NCI-H1436 (cell line): ENCODE measurements at regions not wholly inside any gene's neighbourhood (a gene's known extent, or its start where the extent isn't known, plus 50 kb on each side); places are given as distances from the start of the nearest gene placed in this dataset.

Experiments
- DNase-seq: peaks from one replicate; lab custom pipeline; 2025; lab: John Stamatoyannopoulos, UW

GRCh38 chr16:86747761-86748160 lies 169.4 kb downstream of the FOXL1 start:
- DNase-seq: no peak

- DNase-seq: no peak
These were observed 170.3 kb downstream of the FOXL1 start for GRCh38 chr16:86748652-86749051.

- no peak for DNase-seq
These were observed 173.0 kb downstream of the FOXL1 start for GRCh38 chr16:86751076-86752030.

- DNase-seq: no peak
These were observed 174.3 kb downstream of the FOXL1 start for GRCh38 chr16:86752582-86753175.

GRCh38 chr16:86753399-86753798 lies 175.1 kb downstream of the FOXL1 start:
- DNase-seq: no peak

GRCh38 chr16:86755571-86756006 lies 177.2 kb downstream of the FOXL1 start:
- DNase-seq: no peak

GRCh38 chr16:86756882-86757703 lies 178.7 kb downstream of the FOXL1 start:
- DNase-seq: no peak

GRCh38 chr16:86757704-86758040 lies 179.3 kb downstream of the FOXL1 start:
- DNase-seq: no peak

GRCh38 chr16:86758932-86759331 lies 180.6 kb downstream of the FOXL1 start:
- DNase-seq: no peak

- DNase-seq: no peak
These were observed 183.0 kb downstream of the FOXL1 start for GRCh38 chr16:86761111-86762031.

- DNase-seq: no peak
These were observed 183.7 kb downstream of the FOXL1 start for GRCh38 chr16:86762095-86762494.

GRCh38 chr16:86763819-86764218 lies 185.5 kb downstream of the FOXL1 start:
- no peak for DNase-seq

GRCh38 chr16:86764551-86764950 lies 186.2 kb downstream of the FOXL1 start:
- no peak for DNase-seq

- DNase-seq: no peak
These were observed 187.2 kb downstream of the FOXL1 start for GRCh38 chr16:86765389-86766026.

GRCh38 chr16:86766700-86767099 lies 188.4 kb downstream of the FOXL1 start:
- DNase-seq: no peak

GRCh38 chr16:86768228-86768791 lies 190.0 kb downstream of the FOXL1 start:
- no peak for DNase-seq

- no peak for DNase-seq
These were observed 190.7 kb downstream of the FOXL1 start for GRCh38 chr16:86768999-86769398.

GRCh38 chr16:86771506-86772460 lies 193.4 kb downstream of the FOXL1 start:
- DNase-seq: no peak

- no peak for DNase-seq
These were observed 194.5 kb downstream of the FOXL1 start for GRCh38 chr16:86772671-86773353.
